Tibial nerve (tissue), 4 donors: ENCODE measurements at regions not wholly inside any gene's neighbourhood (a gene's known extent, or its start where the extent isn't known, plus 50 kb on each side); places are given as distances from the start of the nearest gene placed in this dataset.

Source experiments
- CTCF ChIP-seq, 5 experiments: fragments of 200-600 bp in 3 of 5; fragments of 450-650 bp in 2 of 5; sonication (generic) in 3 of 5; IDR thresholded peaks; one replicate each; pipeline ENCODE4 v1.5.1; 2016 to 2019; ENCODE audit warnings: antibody characterized with exemption in 5 of 5, mild to moderate bottlenecking in 3 of 5, moderate library complexity in 2 of 5
- EP300 ChIP-seq, 2 donors: sonication (generic); formaldehyde crosslinking; IDR thresholded peaks; one replicate each; pipeline ENCODE4 v1.6.1; 2017; ENCODE audit warnings: antibody characterized with exemption in 2 of 2, mild to moderate bottlenecking in 1 of 2
- POLR2A ChIP-seq, 2 donors: fragments of 450-650 bp; IDR thresholded peaks; one replicate each; pipeline ENCODE4 v1.6.1; 2017; ENCODE audit warnings: antibody characterized with exemption in 2 of 2, mild to moderate bottlenecking in 2 of 2, moderate library complexity in 2 of 2

- TF ChIP-seq CTCF (IDR thresholded peaks at IDR 0.05) (no peak), EP300 (IDR thresholded peaks at IDR 0.05) (no peak), POLR2A (IDR thresholded peaks at IDR 0.05) (no peak)
Observed at GRCh38 chr1:184905601-184906322, 68.5 kb downstream of the NIBAN1 start.
